ENCODE measurements at regions not wholly inside any gene's neighbourhood (a gene's known extent, or its start where the extent isn't known, plus 50 kb on each side); places are given as distances from the start of the nearest gene placed in this dataset.

DNA sequence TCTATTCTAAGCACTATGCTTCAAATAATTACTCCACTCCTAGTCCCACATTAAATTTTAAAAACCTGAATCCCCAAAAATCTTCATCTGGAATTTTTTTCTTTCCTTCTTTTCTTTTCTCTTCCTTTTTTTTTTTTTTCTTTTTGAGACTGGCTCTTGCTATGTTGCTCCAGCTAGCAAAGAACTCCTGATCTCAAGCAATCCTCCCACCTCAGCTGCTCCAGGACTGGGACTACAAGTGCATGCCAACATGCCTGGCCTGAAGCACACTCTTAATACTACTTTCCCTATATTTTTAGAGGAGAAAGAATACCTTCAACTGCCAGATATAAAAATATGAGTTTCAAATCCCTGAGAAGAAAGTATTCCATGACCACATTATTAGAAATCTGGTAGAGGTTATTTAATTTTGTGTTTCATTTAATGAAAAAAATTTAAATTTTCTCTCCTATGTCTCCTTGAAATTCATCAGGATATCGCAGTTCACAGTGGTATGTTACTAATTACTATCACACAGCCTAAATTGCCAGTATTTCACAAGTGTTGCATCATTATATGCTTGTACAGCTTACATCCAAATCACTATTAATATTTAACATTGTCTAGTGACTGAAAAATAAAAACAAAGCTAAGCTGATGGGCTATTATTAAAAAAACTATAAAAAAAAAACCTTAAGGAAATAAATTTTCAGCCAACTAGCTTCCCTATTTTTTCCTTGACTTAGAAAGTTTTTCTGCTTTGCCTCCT, 227.8 kb downstream of the NAF1 start:
- no peak for TF ChIP-seq POLR2A (IDR thresholded peaks at IDR 0.05)
- TF ChIP-seq, protein P1, sequence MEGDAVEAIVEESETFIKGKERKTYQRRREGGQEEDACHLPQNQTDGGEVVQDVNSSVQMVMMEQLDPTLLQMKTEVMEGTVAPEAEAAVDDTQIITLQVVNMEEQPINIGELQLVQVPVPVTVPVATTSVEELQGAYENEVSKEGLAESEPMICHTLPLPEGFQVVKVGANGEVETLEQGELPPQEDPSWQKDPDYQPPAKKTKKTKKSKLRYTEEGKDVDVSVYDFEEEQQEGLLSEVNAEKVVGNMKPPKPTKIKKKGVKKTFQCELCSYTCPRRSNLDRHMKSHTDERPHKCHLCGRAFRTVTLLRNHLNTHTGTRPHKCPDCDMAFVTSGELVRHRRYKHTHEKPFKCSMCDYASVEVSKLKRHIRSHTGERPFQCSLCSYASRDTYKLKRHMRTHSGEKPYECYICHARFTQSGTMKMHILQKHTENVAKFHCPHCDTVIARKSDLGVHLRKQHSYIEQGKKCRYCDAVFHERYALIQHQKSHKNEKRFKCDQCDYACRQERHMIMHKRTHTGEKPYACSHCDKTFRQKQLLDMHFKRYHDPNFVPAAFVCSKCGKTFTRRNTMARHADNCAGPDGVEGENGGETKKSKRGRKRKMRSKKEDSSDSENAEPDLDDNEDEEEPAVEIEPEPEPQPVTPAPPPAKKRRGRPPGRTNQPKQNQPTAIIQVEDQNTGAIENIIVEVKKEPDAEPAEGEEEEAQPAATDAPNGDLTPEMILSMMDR (IDR thresholded peaks at IDR 0.05), result no peak
- no peak for DNase-seq (ENCODE audit: low spot score in 2 of 2)
- no peak overlapping the region for H3K4me3 ChIP-seq (ENCODE audit: low read depth, poor library complexity, severe bottlenecking)
- 51 to 62% methylated on average over 1 of the region's 1 CpG for WGBS, 2 donors
- intact Hi-C loops (cut with DNase I; ENCODE audit: low total_unique reads), result no loop called here

DNA sequence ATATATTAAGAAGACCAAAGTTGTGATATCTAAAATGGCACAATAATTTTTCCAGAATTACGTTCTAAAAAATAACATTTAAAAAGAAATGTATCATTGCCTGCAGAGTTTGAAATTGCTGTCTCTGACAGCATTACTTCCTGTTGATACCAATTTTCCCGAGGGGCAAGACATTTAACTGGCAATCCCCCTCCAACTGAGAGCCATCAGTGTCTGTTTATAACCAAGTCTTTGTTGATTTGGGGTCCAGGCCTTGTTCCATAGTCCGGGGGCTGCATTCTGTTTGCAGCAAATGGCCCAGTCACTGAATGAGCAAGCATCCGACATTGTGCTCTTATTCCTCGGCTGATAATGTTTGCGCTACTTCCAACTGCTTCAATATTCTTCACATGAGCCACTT, 231.5 kb downstream of the NAF1 start:
- TF ChIP-seq POLR2A (IDR thresholded peaks at IDR 0.05), result no peak
- TF ChIP-seq, protein P1 (IDR thresholded peaks at IDR 0.05), result no peak
- intact Hi-C loops (cut with DNase I; ENCODE audit: low total_unique reads), result no loop called here
- WGBS, 2 donors, result 79 to 83% methylated on average over 6 of the region's 6 CpGs
- no peak for DNase-seq (ENCODE audit: low spot score in 2 of 2)
- no peak overlapping the region for H3K4me3 ChIP-seq (ENCODE audit: low read depth, poor library complexity, severe bottlenecking)

DNA sequence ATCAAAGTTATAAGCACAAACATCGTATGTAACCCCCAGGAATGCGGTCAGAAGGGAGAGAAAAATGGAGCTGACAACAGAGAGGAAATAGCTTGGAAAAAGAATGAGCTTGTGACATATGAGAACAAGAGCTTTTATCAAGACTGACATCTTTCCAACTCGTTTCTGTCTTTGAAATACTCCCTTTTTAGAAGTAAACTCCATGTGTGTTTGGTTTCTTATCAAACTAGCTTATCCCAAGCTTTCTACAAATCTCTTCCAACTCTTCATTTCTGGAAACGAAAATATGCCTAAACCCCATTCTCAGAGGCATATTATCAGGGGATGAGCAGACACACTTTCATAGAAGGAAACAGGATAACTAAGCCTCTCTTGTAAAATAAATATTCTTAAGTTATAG, 235.4 kb downstream of the NAF1 start:
- DNase-seq (ENCODE audit: low spot score in 2 of 2), result no peak
- no peak overlapping the region for H3K4me3 ChIP-seq (ENCODE audit: low read depth, poor library complexity, severe bottlenecking)
- WGBS, 2 donors, result 57 to 60% methylated on average over 4 of the region's 4 CpGs
- intact Hi-C loops (cut with DNase I; ENCODE audit: low total_unique reads), result no loop called here
- no peak for TF ChIP-seq POLR2A (IDR thresholded peaks at IDR 0.05)
- TF ChIP-seq, protein P1 (IDR thresholded peaks at IDR 0.05), result no peak

DNA sequence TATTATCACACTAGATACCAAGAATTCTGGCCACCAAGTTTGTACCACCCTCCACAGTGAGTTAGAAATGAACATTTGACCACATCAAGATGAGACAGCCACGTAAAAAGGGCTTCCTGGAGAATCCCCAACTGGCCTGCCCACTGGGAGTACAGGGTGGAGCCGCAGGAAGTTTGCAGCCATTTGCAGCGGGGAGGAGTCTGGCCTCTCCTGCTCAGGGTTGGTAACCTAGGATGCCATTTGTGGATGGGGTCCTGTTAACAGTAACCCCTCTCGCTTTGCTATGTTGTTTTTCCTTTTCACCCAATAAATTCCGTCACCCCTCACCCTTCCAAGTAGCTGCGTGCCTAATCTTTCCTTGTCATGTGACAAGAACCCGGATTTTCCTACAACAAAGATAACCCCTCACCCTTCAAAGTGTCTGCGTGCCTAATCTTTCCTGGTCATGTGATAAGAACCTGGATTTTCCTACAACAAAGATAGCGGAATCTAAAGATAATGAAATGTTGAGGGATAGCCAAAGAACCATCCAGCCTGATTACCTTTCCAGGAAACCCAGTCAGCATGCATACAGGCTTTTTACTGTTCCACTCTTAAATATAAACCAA, 245.4 kb downstream of the NAF1 start:
- TF ChIP-seq, protein P1 (IDR thresholded peaks at IDR 0.05), result no peak
- TF ChIP-seq POLR2A (IDR thresholded peaks at IDR 0.05), result no peak
- no peak for DNase-seq (ENCODE audit: low spot score in 2 of 2)
- WGBS, 2 donors, result 83 to 85% methylated on average over 9 of the region's 9 CpGs
- intact Hi-C loops (cut with DNase I; ENCODE audit: low total_unique reads), result no loop called here
- H3K4me3 ChIP-seq (ENCODE audit: low read depth, poor library complexity, severe bottlenecking), result no peak overlapping the region

DNA sequence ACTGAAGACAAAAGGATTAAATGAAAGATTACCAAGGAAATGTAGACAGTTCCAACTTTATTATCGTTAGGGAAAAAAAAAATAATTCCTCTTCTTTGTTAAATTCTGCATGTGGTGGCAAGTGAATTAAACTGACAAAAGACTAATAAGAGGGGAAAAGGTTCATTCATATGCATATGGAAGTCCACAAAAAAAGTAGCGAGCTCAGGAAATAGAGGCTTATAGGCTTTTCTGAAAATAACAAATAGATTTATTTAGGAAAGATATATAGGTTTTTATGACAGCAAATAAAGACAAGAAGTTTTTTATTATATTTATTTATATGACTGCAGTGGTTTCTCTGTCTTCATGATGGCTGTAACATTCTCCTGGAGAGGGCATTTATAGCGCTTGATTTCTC, 246.0 kb downstream of the NAF1 start:
- TF ChIP-seq, protein P1 (IDR thresholded peaks at IDR 0.05), result no peak
- no peak for TF ChIP-seq POLR2A (IDR thresholded peaks at IDR 0.05)
- H3K4me3 ChIP-seq (ENCODE audit: low read depth, poor library complexity, severe bottlenecking), result no peak overlapping the region
- 71 to 73% methylated on average over 3 of the region's 3 CpGs for WGBS, 2 donors
- DNase-seq (ENCODE audit: low spot score in 2 of 2), result no peak
- intact Hi-C loops (cut with DNase I; ENCODE audit: low total_unique reads), result no loop called here
